ENCODE measurements at regions not wholly inside any gene's neighbourhood (a gene's known extent, or its start where the extent isn't known, plus 50 kb on each side); places are given as distances from the start of the nearest gene placed in this dataset.

DNA sequence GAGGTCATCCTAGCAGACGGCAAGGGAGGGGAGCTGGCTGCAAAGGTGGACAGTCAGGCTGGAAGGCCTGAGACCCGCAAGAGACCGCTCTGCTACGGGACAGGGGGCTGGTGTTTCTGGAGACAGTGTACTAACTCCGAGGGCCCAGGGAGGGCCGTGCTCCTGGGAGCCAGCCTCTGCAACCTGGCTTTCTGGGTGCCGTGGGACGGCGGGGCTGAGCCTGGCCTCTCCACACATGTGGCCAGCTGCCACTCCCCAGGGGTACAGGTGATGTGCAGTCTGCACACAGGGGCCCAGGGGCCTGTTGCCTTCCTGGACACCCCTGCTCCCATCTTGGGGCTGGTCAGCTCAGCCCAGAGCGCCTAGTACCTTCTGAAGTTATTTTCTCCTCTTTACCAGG lies 92.2 kb downstream of the MRPL36 start:
- no peak for DNase-seq

GRCh38 chr5:1706428-1706827 lies 93.2 kb downstream of the MRPL36 start:
- no peak for DNase-seq

- no peak for DNase-seq
These were observed 93.6 kb downstream of the MRPL36 start for GRCh38 chr5:1706021-1706420.

- DNase-seq: no peak
These were observed 95.0 kb downstream of the MRPL36 start for GRCh38 chr5:1704676-1705075.

GRCh38 chr5:1704266-1704665 lies 95.4 kb downstream of the MRPL36 start:
- DNase-seq: no peak

- DNase-seq: no peak
These were observed 96.1 kb downstream of the MRPL36 start for GRCh38 chr5:1703352-1704050.

GRCh38 chr5:1702318-1702717 lies 97.3 kb downstream of the MRPL36 start:
- no peak for DNase-seq

DNA sequence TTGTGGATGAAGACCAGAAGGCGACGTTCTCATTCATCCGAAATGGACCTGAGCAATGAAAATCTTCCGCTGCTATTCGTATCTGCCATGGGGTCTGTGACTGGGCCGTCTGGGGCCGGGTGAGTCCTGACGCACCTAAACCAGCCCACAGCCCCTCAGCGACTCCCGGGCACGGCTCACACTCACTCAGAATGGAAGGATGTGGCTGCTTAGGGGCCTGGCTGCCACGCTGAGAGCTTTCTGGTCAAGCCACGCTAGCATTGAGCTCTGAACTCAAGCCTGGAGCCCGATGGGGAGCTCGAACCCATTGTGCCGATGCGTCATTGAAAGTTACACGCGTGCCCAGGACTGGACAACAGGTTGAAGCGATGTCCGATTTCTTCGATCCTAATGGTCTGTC lies 97.8 kb downstream of the MRPL36 start:
- DNase-seq: no peak

- no peak for DNase-seq
These were observed 98.3 kb downstream of the MRPL36 start for GRCh38 chr5:1701216-1701864.

DNA sequence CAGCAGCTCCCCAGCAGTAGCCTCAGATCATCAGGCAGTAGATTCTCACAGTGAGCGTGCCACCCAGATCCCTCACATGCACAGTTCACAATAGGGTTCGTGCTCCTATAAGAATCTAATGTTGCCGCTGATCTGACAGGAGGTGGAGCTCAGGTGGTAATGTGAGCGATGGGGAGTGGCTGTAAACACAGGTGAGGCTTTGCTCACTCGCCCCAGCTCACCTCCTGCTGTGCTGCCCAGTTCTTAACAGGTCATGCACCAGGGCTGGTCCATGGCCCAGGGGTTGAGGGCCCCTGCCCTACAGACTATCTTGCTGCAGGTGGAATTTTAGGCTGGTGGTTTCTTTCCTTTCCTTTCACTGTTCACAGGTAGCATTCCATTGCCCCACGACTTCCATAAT lies 100.2 kb downstream of the MRPL36 start:
- DNase-seq: no peak

GRCh38 chr5:1698589-1699316 lies 100.9 kb downstream of the MRPL36 start:
- DNase-seq: no peak

GRCh38 chr5:1692381-1692780 lies 107.3 kb downstream of the MRPL36 start:
- DNase-seq: no peak

DNA sequence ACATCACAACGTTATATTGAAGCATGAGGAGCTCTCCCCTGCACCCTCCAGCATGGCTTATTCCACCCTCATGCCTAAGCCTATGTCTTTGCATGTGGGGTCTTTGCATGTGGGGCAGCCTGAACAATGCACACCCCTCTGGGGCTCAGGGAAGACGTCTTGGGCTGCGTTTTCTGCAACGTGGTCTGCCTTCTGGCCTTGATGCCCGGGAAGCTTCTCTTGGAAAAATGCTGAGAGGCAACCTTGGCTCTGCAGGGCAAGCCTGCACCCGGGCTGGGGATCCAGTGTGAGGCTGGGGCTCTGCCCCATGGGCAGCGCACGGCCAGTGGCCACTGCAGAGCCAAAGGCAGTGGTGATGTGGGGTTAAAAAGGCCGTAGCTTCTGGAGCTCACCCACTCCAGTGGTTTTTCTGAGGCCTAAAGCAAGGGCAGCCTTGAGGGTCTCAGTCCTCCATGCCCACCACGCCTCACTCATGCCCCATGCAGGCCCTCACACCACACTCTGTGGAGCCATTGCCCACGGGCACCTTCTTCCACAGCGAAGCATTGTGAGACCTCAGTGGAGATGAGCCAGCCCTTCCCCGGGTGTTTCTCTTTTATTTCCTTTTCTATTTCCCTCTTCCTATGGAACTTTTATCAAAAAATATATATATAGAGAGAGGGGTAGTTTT lies 112.2 kb downstream of the MRPL36 start:
- no peak for DNase-seq

- DNase-seq: no peak
These were observed 113.4 kb downstream of the MRPL36 start for GRCh38 chr5:1686016-1686802.

GRCh38 chr5:1685066-1685465 lies 114.6 kb downstream of the MRPL36 start:
- DNase-seq: no peak

GRCh38 chr5:1681955-1682354 lies 117.7 kb downstream of the MRPL36 start:
- DNase-seq: no peak

- DNase-seq: no peak
These were observed 126.5 kb downstream of the MRPL36 start for GRCh38 chr5:1673042-1673677.

DNA sequence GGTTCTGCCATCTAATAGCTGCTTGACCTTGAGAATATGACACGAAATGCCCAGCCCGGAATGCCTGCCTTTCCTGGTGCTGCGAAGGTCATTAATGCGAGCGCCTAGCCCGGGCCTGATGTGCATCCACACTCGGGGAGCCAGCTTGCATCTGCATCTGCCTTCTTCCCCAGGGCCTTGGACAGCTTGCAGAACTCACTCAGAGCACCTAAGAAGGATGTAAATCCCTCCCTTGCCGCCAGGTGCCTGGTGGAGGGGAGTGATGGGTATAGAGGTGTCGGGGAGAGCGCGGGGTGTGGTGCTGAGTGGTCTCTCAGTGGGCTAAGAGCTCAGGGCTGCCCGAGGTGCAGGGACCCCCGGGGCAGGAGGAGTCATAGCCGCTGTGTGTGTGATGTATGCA lies 127.2 kb downstream of the MRPL36 start:
- no peak for DNase-seq

- no peak for DNase-seq
These were observed 128.3 kb downstream of the MRPL36 start for GRCh38 chr5:1671351-1671750.

GRCh38 chr5:1670351-1670750 lies 129.3 kb downstream of the MRPL36 start:
- DNase-seq: peak in 1 of 56 donors; percentile 33
